Skeletal muscle cell (primary cell): ENCODE measurements at regions not wholly inside any gene's neighbourhood (a gene's known extent, or its start where the extent isn't known, plus 50 kb on each side); places are given as distances from the start of the nearest gene placed in this dataset.

Experiments used
- DNase-seq: peaks from one replicate; pipeline ENCODE4 v3.0.0-alpha.2; 2010; ENCODE audit warnings: low read depth
- H3K4me3 ChIP-seq: 2 replicates; pipeline ENCODE4 v1.5.1; 2011; ENCODE audit warnings: low read depth, mild to moderate bottlenecking, control low read depth, low read length, moderate library complexity

DNA sequence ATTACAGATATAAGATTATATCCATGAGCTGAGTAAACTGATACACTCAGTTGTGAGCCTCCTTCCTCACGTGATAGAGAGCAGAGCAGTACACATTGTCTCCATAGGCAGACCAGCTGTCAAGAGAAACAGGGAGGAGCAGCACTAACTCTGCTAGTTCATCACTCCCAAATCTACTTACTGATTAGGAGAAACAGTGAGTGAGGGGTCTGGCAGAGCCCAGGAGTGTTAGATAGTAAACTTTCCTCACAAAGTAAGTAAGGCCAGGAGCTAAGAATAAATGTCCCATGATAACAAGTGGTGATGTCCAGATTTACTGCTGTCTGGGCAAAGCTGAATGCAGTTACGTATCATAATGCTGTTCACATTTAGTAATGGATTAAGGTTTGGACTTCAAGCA, 168.6 kb upstream of the KCNK2 start:
- H3K4me3 ChIP-seq: no peak overlapping the region
- DNase-seq: no peak

DNA sequence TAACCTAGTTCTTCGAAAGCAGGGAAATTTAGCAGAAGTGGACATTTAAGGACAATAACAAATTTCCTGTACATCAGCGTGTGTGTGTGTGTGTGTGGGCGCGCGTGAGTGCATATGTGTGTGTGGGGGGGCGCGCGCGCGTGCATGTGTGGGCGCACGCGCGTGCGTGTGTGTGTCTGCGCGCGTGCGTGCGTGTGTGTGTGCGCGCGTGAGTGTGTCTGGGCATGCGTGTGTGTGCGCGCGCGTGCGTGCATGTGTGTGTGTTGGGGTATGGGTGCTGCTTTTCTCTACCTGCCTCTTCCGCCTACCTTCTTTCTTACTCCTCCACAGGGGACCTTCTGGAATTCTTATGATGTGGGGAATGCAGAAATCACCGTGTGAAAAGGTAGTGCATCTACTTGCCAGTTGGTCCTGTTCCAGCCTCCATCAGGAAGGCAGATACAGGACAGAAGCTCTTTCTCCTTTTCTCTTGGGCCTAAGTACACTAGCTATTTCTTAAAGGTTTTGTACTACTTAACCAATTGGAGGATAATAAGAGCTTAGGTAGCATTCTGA, 165.4 kb upstream of the KCNK2 start:
- DNase-seq: no peak

DNA sequence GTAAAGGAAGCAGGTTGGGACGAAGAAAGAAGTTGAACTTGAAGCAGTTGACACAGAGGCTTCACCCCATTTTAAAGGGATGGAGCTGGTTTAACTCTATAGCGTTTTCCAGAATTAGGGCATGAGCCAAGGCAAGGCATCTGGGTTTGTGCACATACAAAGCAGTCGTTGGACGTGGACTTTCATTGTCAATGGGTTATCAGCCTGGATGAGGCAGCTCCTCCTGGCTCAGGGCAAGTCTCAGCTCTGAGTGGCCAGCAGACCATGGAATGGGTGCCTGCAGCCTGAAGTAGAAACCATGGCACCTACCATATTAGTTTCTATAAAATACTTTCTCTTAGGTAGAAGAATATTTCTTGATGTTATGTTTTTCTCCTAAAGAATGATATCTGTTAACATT, 163.8 kb upstream of the KCNK2 start:
- no peak overlapping the region for H3K4me3 ChIP-seq
- no peak for DNase-seq

More for the DNA sequence above, 165.4 kb upstream of the KCNK2 start:
- H3K4me3 ChIP-seq: no peak overlapping the region

DNA sequence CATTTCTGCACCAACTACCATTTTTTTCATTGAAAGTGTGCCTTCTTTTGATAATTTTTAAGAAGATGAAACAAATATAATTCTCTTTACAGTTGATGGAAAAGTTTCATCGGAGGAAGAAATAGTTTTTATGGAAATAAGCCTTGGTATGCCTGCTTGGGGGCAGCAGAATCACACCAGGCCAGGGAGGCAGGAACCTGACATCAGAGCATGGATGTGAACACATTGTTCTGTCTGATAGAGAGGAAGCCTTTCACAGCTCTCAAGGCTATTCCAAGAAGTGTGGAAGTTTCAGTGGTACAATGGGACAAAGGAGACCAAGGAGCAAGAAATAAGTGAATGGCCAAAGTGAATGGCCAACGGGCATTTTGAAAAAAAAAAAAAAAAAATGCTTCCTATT, 162.2 kb upstream of the KCNK2 start:
- H3K4me3 ChIP-seq: no peak overlapping the region
- DNase-seq: no peak

DNA sequence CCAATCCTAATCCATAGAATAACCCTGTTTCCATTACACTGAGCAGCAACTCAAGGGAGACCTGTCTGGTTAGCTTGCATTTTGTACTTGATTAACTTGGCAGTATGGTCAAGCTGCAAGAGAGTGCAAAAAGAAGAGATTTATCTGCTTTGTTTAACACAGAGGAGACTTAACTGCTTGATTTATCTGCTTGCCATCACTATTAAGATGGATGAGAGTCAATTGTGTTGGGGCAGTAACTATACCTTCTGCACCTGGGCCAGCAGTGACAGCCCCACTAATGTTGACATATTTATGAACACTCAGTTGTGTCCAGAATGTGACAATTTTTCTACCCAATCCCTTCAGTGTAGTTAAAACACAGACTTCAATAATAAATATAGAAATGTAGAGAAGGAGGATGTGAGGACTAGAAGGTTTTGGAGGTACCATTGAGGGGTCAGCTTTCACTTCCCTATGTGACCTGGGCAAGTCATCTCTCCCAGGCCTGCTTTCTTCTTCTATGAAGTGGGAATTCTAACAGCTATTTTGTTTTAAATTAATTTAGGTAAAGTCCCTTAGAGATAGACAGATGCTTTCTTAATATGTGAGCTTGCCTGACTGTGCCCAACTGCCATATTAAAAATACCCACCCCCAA, 159.1 kb upstream of the KCNK2 start:
- no peak for DNase-seq
- no peak overlapping the region for H3K4me3 ChIP-seq

DNA sequence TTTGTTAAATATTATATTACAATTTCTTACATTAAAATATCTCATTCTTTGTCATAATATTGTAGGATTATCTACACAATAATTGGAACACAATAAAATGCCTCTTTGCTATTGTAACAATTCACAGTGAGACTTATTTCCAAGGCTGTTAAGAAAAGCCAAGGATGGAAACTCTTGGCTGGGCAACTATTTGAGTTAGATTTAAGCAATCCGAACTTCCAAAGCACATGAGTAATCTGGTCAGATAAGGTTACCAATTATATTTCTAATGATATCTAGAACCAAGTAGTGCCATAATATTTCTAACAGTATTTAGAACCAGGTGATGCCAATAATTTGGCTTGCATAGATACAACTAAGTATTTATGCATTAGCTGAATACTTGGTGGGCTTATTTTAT, 154.7 kb upstream of the KCNK2 start:
- no peak for DNase-seq
- no peak overlapping the region for H3K4me3 ChIP-seq

DNA sequence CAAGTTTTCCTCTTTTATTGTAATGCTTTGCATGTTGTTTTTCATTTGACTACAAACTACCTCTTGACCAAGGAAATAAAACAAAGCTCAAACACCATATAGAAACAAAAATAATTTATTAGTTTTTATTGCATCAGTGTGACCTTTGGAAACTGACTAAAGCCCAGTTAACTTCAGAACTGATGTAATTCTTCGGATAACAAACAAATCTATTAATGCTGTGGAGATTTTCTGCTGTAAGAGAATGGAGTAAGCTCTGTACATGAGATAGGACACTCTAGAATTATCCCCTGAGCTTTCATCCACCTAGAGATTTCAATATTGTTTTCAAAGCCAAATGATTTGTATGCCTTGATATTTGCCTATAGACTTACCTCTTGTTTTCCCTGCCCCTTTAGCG, 154.0 kb upstream of the KCNK2 start:
- no peak for DNase-seq
- H3K4me3 ChIP-seq: no peak overlapping the region

DNA sequence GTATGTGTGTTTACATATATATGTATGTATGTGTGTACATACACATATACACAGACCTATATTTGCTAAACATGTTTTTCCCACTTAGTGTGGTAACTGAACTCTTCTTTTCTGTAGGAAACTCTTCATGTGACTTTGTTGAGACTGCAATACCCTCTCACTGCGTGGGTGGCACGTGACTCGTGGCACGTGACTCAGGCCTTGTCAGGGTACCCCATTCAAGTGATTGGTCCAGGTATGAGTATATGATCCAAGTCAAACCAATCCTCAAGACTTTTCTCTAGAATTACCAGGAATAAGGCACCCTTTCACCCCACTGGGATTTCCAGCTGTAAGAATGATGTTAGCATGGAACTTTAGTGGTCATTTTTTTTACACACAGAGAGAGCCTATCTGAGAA, 149.2 kb upstream of the KCNK2 start:
- H3K4me3 ChIP-seq: no peak overlapping the region
- no peak for DNase-seq

DNA sequence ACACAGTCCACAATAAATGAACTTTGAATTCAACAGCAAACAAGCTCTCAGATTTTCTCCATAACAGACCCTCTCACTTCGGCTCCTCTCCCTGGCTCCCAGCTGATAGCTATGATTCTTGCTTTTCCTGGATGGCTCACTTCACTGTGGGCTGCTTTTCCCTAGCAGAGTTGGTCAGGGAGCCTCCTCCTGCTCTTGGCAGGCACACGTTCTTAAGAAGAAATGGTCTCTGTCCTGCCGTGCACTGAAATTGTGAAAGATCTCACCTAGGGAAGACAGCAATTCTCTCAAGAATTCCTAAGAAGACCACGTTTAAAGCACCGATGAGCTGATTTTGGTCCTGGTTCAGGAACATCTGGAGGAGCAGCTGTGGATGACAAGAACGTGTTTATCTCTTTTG, 148.5 kb upstream of the KCNK2 start:
- peak; percentile 20 for DNase-seq

DNA sequence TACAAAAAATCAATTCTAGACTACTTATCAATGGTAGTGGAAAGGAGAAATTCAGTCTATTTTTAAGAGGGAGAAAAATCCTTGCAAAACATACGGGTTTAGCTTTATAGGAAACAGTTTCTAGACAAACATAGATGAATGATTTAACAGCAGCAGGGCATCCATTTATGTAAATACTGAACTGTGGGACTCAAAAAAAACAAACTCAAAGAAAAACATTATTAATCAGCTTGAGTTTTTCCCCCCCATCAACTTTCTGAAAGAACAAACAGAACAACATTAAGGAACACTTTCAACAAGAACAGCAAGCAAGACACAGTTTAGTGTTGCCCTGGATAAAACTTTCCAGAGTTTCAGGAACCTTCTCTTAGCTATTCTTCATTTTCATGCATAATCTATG, 147.3 kb upstream of the KCNK2 start:
- no peak overlapping the region for H3K4me3 ChIP-seq
- DNase-seq: no peak

More for the DNA sequence above, 148.5 kb upstream of the KCNK2 start:
- no peak overlapping the region for H3K4me3 ChIP-seq

DNA sequence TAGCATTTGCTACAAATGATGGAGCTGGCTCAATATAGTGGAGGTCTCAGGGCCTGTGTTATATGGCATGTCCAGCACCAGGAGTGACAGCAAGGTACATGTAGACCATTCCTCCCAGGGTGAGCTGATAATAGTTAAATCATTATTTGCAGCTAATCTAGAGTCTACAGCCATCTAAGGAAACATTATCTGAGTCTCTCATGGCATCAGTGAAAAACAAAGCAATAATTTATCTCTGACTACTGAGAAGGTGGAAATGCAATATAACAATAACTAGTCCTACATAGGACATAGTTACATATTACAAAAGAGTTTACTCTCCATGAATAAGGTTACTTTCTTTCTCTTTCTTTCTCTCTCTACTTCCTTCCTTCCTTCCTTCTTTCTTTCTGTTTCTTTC, 143.4 kb upstream of the KCNK2 start:
- no peak overlapping the region for H3K4me3 ChIP-seq
- DNase-seq: no peak

DNA sequence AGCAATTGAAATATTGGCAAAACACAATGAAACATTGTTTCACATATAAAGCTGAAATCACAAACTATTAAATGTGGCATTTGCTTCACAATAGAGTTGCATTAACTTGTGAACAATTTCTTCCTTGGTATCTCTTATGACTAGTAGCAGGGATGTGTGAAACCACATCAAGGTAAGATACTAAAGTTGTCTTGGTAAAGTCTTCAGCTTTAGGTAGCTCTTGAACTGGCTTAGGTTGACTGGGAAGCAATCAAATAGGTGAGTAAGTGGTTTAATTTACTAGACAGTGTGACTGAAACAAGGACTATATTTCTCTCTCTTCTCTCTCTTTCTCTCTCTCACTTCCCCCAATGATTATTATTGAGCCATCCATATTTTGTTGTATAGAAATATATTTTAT, 141.5 kb upstream of the KCNK2 start:
- DNase-seq: no peak
- H3K4me3 ChIP-seq: no peak overlapping the region

DNA sequence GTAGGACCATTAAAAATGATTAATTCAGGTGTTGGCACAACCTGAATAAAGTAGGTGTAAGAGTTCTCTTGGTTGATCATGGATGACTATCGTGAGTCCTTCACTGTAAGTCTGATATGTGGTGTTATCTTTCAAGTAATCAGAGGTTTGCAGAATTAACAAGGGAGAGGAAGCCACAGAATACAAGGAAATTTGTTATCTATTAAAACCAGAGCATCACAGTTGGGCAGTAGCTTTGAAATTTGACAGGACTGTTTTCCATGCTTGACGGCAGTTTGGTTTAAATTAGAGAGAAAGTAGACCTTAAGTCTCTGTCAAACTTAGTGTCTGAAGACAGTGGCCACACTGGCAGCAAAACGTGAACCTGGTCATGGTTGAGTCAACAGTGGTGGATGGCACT, 139.5 kb upstream of the KCNK2 start:
- H3K4me3 ChIP-seq: no peak overlapping the region
- no peak for DNase-seq

DNA sequence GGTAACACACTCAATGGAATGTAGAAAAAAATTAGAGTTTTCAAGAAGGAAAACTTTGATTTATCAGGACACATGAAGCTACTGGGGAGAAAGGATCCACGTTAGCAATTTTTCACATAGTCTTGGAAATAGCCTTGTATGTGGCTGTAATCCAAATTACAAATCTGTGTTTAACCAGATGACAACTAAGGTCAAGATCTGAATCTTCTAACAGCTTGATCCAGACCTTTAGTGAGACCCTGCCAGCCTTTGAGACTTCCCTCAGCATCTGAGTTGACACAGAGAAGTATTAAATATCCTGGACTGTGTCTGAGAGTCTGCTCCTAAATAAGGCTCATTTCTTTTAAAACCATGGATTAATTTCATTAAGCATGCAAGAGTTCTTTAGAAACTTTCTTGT, 135.9 kb upstream of the KCNK2 start:
- no peak for DNase-seq
- H3K4me3 ChIP-seq: no peak overlapping the region

DNA sequence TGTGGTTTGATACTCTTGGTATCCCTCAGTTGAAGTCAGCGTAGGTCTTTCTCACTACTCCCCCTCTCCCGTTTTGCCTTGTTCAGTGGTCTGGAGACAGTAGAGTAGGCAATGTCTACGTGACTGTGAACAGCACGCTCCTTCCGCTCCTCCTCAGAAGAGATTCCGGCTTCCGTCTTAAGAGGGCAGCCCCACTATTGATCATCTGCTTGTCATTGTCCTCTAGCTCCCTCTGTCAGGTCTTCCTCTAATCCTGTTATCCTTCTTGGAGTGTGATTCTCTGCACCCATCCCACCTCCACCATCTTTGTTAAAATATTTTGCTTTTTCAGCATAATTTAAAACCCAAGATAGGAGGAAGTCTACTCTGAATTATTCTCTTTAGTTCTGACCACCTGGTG, 129.9 kb upstream of the KCNK2 start:
- no peak for DNase-seq
- H3K4me3 ChIP-seq: no peak overlapping the region

DNA sequence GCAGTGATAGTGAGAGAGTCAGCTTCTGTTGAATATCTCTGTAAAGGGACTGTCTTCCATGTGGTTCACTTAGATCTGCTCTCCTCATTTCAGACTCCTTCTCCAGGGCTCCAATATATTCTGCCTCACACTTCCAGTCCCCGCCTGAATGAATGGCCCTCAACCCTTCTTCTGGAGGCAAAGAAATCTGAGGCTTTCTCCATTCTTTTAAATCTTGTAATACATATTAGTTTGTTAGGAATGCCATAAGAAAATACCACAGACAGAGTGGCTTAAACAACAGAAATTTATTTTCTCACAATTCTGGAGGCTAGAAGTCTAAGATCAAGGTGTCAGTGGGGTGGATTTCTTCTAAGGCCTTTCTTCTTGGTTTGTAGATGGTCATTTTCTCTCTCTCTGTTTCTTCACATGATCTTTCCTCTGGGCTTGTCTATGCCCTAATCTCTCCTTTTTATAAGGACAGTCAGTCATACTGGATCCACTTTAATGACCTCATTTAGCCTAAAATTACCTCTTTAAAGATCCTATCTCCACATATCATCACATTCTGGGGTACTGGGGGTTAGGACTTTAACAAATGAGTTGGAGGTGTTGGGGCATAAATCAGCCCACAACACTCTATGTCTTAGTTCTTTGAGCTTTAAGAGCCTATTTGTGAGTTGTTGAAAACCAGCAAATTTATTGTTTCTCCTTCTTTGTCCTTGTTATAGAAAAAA, 128.5 kb upstream of the KCNK2 start:
- H3K4me3 ChIP-seq: no peak overlapping the region
- no peak for DNase-seq

DNA sequence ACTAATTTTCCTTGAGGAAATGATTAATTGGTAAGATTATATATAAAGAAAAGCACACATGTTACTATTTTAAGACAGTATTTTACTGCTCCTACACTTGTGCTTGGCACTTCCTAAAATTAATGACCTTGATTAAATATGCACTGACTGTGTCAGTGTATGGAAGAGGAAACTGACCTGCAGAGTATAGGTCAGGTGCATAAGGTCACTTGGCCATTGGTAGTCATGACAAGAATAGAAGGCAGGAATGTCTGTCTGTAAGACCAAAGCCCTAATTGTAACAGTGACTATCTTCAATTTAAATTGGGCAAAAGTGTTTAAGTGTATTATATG, 128.0 kb upstream of the KCNK2 start:
- DNase-seq: no peak
- no peak overlapping the region for H3K4me3 ChIP-seq

DNA sequence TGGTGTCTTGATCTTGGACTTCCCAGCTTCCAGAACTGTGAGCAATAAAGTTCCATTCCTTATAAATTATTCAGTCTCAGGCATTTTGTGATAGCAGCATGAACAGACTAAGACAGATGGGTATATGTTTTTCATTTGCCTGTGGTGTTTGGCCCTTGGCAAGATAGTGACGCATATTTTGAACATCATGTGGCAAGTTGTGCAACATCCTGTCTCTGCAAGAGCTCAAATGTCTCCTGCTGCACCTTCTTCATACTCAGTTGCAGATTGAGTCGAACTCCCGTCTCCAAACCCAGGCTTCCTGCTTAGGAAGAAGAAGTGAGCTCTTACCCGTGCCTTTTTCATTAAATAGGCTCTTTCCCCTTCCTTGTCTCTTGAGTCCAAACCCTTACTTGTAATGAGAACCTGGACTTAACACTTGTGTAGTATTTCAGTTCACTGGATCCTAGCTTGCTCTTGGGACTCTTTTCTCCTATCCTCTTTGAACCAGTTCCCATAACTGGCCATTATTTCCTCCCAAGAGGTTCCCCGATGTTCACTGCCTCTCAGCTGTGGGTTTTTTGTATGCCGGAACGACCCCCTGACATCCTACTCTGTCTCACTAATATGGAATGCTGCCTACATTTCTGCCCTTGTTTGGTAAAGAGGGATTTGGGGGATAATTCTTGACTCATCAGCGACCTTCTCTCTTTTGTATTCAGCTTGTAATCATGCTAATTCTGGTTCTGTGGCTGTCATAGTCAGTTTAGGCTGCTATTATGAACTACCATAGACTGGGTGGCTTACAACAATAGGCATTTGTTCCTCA, 125.0 kb upstream of the KCNK2 start:
- DNase-seq: peak; percentile 99
- H3K4me3 ChIP-seq: peak overlapping the region; percentile 6

DNA sequence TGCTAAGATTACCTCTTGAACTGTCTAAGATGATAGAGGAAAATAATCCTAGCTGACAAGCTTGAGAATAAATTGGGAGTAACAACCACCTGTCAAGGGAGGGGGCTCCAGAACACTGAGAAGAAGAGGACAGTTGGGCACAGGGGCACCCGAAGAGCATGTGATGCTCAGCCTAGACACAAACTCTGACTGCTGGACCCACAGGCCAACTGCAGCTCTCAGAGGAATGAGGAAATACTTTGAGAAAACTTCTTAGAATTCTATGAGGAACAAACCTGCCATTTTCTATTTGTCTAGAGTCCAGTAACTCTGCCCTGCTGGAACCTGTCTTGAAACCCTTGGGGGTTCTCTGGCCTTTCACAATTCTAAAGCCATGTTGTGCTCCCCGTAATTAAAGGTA, 124.1 kb upstream of the KCNK2 start:
- no peak overlapping the region for H3K4me3 ChIP-seq
- DNase-seq: no peak

DNA sequence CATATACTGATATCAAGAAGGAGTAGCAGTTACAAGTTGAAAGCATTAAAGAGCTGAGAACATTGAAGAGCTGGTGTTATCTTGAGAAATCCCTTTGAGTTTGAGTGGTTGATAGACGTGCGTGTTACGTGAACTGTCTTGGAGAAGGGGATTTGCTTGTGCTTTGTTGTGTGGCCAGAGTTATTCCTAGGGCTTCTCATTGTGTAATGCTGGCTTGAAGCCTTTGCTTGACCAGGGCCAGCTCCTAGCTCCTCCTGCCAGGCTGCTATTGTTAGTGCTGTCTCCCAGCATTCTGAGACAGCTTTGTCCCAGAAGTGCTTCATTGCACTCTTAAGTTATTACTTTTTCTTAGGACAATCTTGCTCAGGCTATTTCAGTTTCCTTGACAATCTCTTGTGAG, 116.2 kb upstream of the KCNK2 start:
- H3K4me3 ChIP-seq: no peak overlapping the region
- DNase-seq: peak; percentile 51
